HG02970 (cell line): ENCODE measurements at regions not wholly inside any gene's neighbourhood (a gene's known extent, or its start where the extent isn't known, plus 50 kb on each side); places are given as distances from the start of the nearest gene placed in this dataset.
"Not testable (repeated sequence)": the region's sequence is repeated elsewhere in the genome, so short reads cannot be mapped to it uniquely, and the experiment has no call there.

Source experiments
- ATAC-seq: cut with Tn5 transposase; IDR thresholded peaks from one replicate; pipeline ENCODE4 v1.9.1; 2021; ENCODE audit warnings: mild to moderate bottlenecking, moderate library complexity, moderate number of reproducible peaks; ENCODE audit not compliant: unreplicated experiment, low FRiP score

DNA sequence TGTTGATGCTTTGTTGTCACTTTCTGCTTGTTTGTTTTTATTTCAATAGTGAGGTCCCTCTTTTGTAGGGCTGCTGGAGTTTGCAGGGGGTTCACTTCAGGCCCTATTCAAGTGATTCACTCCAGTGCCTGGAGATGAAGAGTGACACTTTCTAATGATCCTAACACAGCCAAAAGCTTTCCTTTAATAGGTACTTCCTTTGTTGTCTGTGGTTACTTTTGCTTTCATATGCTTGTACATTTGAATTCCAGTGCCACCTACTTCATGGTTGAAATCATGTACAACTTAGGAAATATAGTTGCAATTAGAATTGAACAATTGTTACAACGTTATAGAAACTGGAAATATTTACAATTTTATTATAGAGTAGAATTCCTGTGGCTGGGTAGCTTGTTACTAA, 466.8 kb upstream of the EPHA3 start:
- no peak for ATAC-seq

- no peak for ATAC-seq
Observed at GRCh38 chr3:88641033-88641604, 466.3 kb upstream of the EPHA3 start.

DNA sequence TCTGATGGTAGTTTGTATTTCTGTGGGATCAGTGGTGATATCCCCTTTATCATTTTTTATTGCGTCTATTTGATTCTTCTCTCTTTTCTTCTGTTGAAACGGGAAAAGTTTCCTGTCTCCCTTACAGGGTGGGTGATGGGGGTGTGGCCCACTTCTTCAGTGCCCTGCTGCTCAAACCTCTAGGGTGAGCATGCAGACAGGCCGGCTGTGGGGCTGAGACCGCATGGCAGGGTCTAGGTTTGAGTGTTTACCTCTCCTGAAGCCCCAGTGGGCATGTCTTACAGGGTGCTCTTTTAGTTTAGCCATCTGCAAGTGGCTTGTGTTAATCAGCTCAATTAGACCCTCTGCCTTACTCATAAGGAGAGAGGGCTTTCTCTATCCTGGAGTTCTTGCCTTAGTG, 450.0 kb upstream of the EPHA3 start:
- no peak for ATAC-seq

- ATAC-seq = no peak
Observed at GRCh38 chr3:88661433-88661824, 446.0 kb upstream of the EPHA3 start.

GRCh38 chr3:88668180-88668579, 439.2 kb upstream of the EPHA3 start:
- no peak for ATAC-seq

DNA sequence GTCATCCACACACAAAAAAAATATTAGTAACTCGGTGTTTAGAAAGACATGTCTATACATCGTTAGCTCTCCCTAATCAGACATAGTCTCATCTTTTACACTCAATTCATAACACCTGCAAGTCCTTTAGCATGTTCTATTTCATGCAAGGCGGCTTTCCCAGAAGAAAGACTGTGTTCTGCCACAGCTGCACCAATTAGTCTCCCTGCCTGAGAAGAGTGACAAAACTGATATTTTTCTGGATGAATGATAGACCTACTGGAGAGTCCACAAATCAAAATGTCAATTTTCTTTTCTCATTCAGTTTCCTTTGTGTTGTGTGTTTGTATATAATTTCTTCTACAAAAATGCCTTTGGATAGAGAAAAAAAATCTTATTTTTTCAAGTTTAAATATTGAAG, 435.8 kb upstream of the EPHA3 start:
- ATAC-seq = no peak

- no peak for ATAC-seq
Observed at GRCh38 chr3:88677298-88677697, 430.1 kb upstream of the EPHA3 start.

DNA sequence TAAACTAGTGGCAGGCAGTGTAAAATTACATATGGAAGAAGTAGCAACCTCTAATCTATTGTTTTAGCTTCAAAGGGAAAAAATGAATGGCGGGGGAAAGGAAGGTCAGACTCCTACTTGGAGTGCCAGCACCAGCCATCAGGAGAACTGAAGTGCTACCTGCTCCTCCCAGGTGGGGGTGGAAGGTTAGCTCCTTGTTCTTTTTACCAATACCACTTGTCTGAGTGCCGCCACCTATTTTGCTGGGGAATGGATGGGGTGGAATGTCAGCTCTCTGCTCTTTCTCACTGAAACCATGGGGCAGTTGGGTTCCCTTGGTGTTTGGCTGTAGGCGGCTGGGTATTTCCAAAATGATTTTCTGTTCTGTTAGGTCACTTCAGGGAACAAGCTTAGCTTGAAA, 428.7 kb upstream of the EPHA3 start:
- ATAC-seq = no peak

- no peak for ATAC-seq
Observed at GRCh38 chr3:88690287-88690686, 417.1 kb upstream of the EPHA3 start.

DNA sequence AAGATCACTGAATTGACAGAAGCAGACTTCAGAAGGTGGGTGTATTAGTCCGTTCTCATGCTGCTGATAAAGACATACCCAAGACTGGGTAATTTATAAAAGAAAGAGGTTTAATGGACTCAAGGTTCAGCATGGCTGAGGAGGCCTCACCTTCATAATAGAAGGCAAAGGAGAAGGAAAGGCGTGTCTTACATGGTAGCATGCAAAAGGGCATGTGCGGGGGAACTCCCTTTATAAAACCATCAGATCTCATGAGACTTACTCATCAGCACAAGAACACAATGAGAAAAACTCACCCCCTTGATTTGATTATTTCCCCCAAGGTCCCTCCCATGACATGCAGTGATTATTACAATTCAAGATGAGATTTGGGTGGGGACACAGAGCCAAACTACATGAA, 416.3 kb upstream of the EPHA3 start:
- no peak for ATAC-seq

- ATAC-seq = no peak
Observed at GRCh38 chr3:88703501-88704059, 403.8 kb upstream of the EPHA3 start.

- ATAC-seq = no peak
Observed at GRCh38 chr3:88704338-88704737, 403.1 kb upstream of the EPHA3 start.

GRCh38 chr3:88707837-88708236, 399.6 kb upstream of the EPHA3 start:
- no peak for ATAC-seq

DNA sequence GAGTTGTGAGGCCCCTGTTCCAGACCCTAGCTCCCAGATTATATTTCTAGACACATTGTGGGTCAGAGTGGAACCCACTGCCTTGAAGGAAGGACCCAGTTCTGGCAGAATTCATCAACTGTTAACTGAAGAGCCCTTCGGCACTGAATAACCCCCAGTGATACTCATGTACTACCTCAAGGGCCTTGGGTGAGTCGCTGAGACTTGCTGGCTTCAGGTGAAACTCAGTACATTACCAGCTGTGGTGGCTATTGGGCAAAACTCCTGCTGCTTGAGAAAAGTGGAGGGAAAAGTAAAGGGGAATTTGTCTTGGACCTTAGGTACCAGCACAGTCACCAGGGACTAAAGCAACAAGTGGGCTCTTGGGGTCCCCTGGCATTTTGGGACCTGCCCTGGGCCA, 394.9 kb upstream of the EPHA3 start:
- no peak for ATAC-seq

DNA sequence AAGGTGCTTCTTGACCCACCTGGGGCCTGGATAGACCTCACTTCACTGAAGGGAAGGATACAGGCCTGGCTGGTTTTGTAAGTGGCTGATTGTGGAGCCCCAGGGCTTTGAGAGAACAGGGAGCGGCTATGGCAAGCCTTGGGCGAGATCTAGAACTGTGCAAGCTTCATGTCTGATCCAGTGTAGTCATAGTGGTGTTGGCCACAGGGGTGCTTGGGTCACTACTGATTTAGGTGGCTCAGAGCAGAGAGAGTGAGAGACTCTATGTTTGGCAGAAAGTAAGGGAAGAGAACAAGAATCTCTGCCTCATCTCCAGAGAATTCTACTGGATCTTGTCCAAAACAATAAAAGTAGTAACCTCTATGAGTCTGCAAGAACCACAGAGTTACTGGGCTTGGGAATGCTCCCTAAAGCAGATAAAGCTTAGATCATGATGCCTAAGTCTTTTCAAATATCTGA, 394.2 kb upstream of the EPHA3 start:
- ATAC-seq = no peak

DNA sequence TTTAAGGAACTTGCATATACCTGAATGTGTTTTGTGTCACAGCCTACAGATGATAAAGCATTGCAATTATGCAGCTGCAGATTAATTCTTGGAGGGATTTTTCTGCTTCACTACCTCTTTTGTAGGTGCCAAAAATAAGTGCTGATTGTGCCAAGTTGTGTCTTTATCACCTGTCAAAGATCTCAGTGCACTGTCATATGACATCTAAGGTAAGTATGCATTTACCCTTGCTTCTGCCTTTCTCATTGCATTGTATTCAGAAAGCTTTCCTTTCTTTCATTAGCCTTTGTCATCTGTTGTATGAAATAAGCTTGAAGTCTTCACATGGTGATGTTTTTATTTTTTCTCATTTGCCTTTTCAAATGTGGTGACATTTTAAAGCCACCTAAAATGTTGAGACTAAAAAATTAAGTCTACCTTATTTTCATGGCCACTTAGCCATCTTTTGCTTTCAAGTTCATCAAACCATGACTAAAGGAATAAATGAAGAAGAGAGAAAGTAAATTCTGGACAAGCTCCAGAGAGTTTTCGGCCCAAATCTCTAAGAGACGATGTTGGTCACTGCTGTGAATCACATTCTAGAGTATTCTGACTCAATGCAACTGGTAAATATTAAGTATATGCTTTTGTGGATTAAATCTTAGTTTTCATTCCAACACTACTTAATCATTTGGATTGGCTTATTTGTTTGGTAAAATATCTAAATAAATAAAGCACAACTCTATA, 381.8 kb upstream of the EPHA3 start:
- ATAC-seq = no peak

GRCh38 chr3:88732186-88732585, 375.2 kb upstream of the EPHA3 start:
- no peak for ATAC-seq

DNA sequence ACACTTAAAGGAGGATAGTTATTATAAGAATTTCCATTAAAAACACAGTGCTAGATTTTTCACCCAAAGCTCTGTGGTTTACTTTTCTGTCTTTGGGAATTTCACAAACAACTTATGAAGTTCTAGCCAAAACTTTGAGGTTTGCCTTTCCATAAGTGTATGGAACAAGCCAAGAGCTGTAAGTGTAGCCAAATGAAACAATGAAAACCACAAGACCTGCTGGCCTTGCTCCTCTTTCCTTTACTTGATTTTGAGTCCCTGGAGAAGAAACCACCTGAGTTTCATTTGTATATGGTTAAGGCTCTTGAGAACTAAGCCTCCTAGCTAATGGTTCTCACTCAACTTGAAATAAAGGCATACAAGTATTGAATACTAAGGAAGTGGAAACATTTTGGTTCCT, 365.3 kb upstream of the EPHA3 start:
- no peak for ATAC-seq

GRCh38 chr3:88742674-88743507, 364.5 kb upstream of the EPHA3 start:
- no peak for ATAC-seq

- ATAC-seq = no peak
Observed at GRCh38 chr3:88744896-88745295, 362.5 kb upstream of the EPHA3 start.

DNA sequence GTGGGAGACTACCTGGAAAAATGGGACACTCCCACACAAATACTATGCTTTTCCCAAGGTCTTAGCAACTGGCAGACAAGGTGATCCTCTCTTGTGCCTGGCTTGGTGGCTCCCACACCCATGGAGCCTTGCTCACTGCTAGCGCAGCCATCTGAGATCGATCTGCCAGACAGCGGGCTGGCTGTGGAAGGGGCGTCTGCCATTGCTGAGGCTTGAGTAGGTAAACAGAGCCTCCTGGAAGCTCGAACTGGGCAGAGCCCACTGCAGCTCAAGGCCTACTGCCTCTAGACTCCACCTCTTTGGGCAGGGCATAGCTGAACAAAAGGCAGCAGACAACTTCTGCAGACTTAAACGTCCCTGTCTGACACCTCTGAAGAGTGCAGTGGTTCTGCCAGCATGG, 360.3 kb upstream of the EPHA3 start:
- not testable (repeated sequence) for ATAC-seq
